ENCODE measurements at regions not wholly inside any gene's neighbourhood (a gene's known extent, or its start where the extent isn't known, plus 50 kb on each side); places are given as distances from the start of the nearest gene placed in this dataset.
A peak's percentile ranks its signal among the peaks of the same experiment; 100 is the strongest.

DNA sequence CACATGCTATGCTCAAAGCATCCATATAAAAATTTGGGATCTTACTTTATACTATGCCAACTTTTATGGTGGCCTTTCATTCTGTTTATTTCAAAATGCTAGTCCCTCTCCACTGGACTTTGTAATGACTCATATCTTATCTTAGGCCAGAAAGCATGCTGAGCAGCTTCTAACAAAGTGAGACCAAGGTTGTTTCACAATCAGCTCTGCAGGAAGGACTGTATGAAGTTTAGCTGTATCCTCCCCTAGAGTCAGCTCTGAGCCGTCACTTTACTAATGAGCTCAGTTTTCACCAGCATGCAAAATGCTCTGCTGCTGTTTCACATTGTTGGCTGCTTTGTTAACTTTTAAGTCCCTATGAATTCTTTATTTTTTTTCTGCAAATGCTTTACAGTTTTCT, 1608.8 kb downstream of the OLFM4 start:
- Histone ChIP-seq H3K4me3 (ENCODE audit: low read depth, low read length) (no peak overlapping the region), H3K27ac (no peak overlapping the region), H3K36me3 (replicated peaks) (no peaks in the 10 kb centered on the region), H3K27me3 (replicated peaks) (no peaks in the 10 kb centered on the region)
- TF ChIP-seq, protein P1, sequence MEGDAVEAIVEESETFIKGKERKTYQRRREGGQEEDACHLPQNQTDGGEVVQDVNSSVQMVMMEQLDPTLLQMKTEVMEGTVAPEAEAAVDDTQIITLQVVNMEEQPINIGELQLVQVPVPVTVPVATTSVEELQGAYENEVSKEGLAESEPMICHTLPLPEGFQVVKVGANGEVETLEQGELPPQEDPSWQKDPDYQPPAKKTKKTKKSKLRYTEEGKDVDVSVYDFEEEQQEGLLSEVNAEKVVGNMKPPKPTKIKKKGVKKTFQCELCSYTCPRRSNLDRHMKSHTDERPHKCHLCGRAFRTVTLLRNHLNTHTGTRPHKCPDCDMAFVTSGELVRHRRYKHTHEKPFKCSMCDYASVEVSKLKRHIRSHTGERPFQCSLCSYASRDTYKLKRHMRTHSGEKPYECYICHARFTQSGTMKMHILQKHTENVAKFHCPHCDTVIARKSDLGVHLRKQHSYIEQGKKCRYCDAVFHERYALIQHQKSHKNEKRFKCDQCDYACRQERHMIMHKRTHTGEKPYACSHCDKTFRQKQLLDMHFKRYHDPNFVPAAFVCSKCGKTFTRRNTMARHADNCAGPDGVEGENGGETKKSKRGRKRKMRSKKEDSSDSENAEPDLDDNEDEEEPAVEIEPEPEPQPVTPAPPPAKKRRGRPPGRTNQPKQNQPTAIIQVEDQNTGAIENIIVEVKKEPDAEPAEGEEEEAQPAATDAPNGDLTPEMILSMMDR (IDR thresholded peaks at IDR 0.05; ENCODE audit: low read depth, low read length, missing control alignments): no peak
- in situ Hi-C loops (cut with HindIII; ENCODE audit: low pct_ligation_motif_present, low sequenced_read_pairs): no loop called here
- peak; percentile 4 for DNase-seq

DNA sequence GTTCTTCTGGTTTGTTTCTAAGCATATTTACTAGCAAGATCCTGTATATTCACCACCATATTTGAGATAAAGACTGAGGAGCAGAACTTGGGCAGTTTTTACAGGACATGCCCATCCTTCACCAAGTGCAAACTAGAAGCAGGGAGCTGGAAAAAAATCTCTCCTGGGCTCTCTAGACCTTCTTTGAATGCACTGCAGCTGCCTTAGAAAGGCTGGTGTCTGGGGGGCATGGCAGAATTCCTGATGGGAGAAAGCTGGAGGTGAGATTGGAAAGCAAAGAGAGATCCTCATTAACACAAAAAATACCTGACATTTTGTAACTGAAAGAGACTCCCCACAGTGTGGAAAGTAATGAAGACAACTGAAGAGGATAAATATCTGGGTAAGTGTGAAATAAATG, 1612.1 kb downstream of the OLFM4 start:
- DNase-seq: no peak
- in situ Hi-C loops (cut with HindIII; ENCODE audit: low pct_ligation_motif_present, low sequenced_read_pairs): no loop called here

DNA sequence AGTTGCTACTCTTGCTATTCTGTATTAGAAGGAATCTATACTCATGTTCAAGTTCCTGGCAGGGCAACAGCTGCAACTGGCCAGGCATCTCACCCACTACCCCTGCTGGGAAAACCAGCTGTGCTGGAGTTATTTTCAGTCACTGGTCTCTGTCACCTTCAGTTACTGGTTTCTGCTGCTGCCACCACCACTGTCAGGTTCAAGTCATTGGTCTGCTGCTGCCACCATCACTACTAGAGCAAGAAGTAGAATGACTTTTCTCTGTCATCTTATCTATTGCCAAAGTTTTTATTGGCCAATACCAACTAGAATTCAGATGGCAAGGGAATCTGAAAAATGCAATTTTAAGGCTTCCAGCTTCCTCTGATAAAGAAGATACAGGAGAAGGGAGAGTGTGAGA, 1615.2 kb downstream of the OLFM4 start:
- in situ Hi-C loops (cut with HindIII; ENCODE audit: low pct_ligation_motif_present, low sequenced_read_pairs): no loop called here
- Histone ChIP-seq H3K36me3 (replicated peaks) (no peaks in the 10 kb centered on the region), H3K4me3 (ENCODE audit: low read depth, low read length) (no peak overlapping the region), H3K27ac (no peak overlapping the region), H3K27me3 (replicated peaks) (no peaks in the 10 kb centered on the region)
- TF ChIP-seq, protein P1 (IDR thresholded peaks at IDR 0.05; ENCODE audit: low read depth, low read length, missing control alignments): no peak
- DNase-seq: no peak

More for the DNA sequence above, 1612.1 kb downstream of the OLFM4 start:
- H3K27ac ChIP-seq: no peak overlapping the region
- no peaks in the 10 kb centered on the region for H3K36me3 ChIP-seq (replicated peaks)
- no peaks in the 10 kb centered on the region for H3K27me3 ChIP-seq (replicated peaks)
- TF ChIP-seq, protein P1 (IDR thresholded peaks at IDR 0.05; ENCODE audit: low read depth, low read length, missing control alignments): no peak
- no peak overlapping the region for H3K4me3 ChIP-seq (ENCODE audit: low read depth, low read length)

DNA sequence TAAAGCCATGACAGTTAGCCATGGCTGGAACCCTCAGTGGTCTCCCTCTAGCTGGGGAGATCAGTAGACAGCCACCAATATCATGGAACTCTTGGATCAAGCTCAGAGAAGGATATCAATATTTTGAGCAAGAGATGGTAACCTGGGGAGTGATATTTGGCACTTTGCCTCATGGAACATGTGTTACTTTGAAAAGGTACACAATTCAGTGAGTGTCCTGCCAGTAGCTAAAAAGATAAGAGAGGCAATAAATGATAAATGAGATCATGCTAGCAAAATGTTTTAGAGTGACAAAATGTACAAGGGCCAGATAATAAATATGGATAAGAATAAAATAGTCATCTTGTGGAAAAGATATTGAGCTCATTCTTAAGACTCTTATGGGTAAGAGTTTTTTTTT, 1618.7 kb downstream of the OLFM4 start:
- in situ Hi-C loops (cut with HindIII; ENCODE audit: low pct_ligation_motif_present, low sequenced_read_pairs): no loop called here
- no peak overlapping the region for H3K27ac ChIP-seq
- no peak for DNase-seq
- TF ChIP-seq, protein P1 (IDR thresholded peaks at IDR 0.05; ENCODE audit: low read depth, low read length, missing control alignments): no peak
- H3K4me3 ChIP-seq (ENCODE audit: low read depth, low read length): no peak overlapping the region
- H3K27me3 ChIP-seq (replicated peaks): no peaks in the 10 kb centered on the region
- no peaks in the 10 kb centered on the region for H3K36me3 ChIP-seq (replicated peaks)

DNA sequence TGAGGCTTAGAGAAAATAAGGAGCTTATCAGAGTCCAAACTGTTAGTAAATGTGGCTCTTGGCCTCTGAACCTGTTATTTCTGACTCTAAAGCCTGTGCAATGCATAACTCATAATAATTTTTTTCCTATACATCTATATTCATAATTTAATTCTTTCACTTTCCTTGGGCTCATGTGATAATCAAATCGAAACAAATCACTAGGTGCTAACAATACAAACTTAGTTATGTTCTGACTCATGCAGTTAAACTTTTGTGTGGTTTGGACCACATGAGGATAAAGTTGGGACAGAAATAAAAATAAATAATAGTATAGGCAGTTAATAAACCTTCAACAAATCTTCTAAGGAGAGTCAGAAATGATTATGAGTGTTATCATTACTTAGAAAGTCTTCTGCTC, 1629.0 kb downstream of the OLFM4 start:
- Histone ChIP-seq H3K27ac (no peak overlapping the region), H3K36me3 (replicated peaks) (no peaks in the 10 kb centered on the region), H3K4me3 (ENCODE audit: low read depth, low read length) (no peak overlapping the region), H3K27me3 (replicated peaks) (no peaks in the 10 kb centered on the region)
- in situ Hi-C loops (cut with HindIII; ENCODE audit: low pct_ligation_motif_present, low sequenced_read_pairs): no loop called here
- TF ChIP-seq, protein P1 (IDR thresholded peaks at IDR 0.05; ENCODE audit: low read depth, low read length, missing control alignments): no peak
- DNase-seq: no peak

DNA sequence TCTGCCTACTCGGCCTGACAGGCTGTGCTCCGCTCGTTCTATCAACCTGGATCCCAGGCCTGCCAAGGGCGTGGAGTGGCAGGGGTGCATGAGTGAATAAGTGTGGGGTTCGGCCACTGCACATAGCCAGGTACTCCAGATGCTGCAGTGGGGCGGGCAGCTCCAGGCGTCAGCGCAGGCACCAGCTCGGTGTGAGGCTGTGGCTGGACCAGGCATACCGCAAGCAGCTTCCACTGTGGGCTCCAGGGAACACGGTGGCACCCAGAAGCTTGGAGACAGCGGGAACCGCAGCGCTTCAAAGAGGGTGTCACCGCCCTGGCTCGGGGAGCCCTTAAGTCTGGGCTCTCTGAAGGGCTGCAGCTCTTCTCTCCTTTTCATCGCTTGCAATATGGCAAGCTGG, 1630.2 kb downstream of the OLFM4 start:
- Histone ChIP-seq H3K27ac (no peak overlapping the region), H3K27me3 (replicated peaks) (no peaks in the 10 kb centered on the region), H3K36me3 (replicated peaks) (no peaks in the 10 kb centered on the region), H3K4me3 (ENCODE audit: low read depth, low read length) (no peak overlapping the region)
- in situ Hi-C loops (cut with HindIII; ENCODE audit: low pct_ligation_motif_present, low sequenced_read_pairs): no loop called here
- TF ChIP-seq, protein P1 (IDR thresholded peaks at IDR 0.05; ENCODE audit: low read depth, low read length, missing control alignments): no peak
- DNase-seq: no peak
